Adrenal gland (tissue), 9 donors: ENCODE measurements at regions not wholly inside any gene's neighbourhood (a gene's known extent, or its start where the extent isn't known, plus 50 kb on each side); places are given as distances from the start of the nearest gene placed in this dataset.

Source experiments
- DNase-seq, 7 donors: peaks; one replicate each; pipeline ENCODE4 v3.0.0-alpha.2; 2019 to 2020
- H3K27ac ChIP-seq, 5 donors: fragments of 200-600 bp; sonication (generic) in 4 of 5; 1 replicate in 3 of 5; 2 replicates in 2 of 5; pipeline versions ENCODE4 v1.5.1 to v1.8.0; 2016 to 2020; ENCODE audit warnings: mild to moderate bottlenecking in 1 of 5
- H3K27me3 ChIP-seq: fragments of 200-600 bp; 2 replicates; pipeline ENCODE4 v1.8.0; 2021
- H3K36me3 ChIP-seq, 2 donors: fragments of 200-600 bp; replicated peaks in 1 of 2; 1 replicate in 1 of 2; 2 replicates in 1 of 2; pipeline versions ENCODE4 v1.5.1 to v1.8.0; 2018 to 2022
- H3K4me1 ChIP-seq, 2 donors: fragments of 200-600 bp; replicated peaks in 1 of 2; 1 replicate in 1 of 2; 2 replicates in 1 of 2; pipeline versions ENCODE4 v1.5.1 to v1.8.0; 2018 to 2021
- H3K4me3 ChIP-seq, 4 donors: fragments of 200-600 bp; sonication (generic) in 3 of 4; one replicate each; pipeline ENCODE4 v1.5.1; 2016 to 2018
- H3K9me3 ChIP-seq, 3 donors: fragments of 200-600 bp; sonication (generic) in 1 of 3; replicated peaks in 1 of 3; 1 replicate in 2 of 3; 2 replicates in 1 of 3; pipeline versions ENCODE4 v1.5.1 to v1.8.0; 2016 to 2021
- CTCF ChIP-seq, 6 experiments: fragments of 450-650 bp in 4 of 6; fragments of 200-600 bp in 2 of 6; sonication (generic) in 1 of 6; IDR thresholded peaks; 1 replicate in 5 of 6; 2 replicates in 1 of 6; pipeline versions ENCODE4 v1.5.1 to v1.8.0; 2016 to 2021; ENCODE audit warnings: antibody characterized with exemption in 6 of 6, mild to moderate bottlenecking in 2 of 6, moderate library complexity in 1 of 6
- POLR2A ChIP-seq, 2 donors: fragments of 450-650 bp; IDR thresholded peaks; one replicate each; pipeline ENCODE4 v1.6.1; 2017; ENCODE audit warnings: antibody characterized with exemption in 2 of 2, mild to moderate bottlenecking in 2 of 2, moderate library complexity in 1 of 2
- WGBS, 4 donors: extraction: QIAGEN DNeasy Blood & Tissue Kit in 2 of 4; methylation state at CpG; one replicate each; pipeline versions ENCODE4 v1.1.5 to v1.1.7; 2013 to 2017; 5-methylcytosine and 5-hydroxymethylcytosine counted together
- intact Hi-C, 2 donors: fragments of 100-400 bp; cut with DNase I; formaldehyde crosslinking; loops; one replicate each; pipeline versions ENCODE4 v1.14.1 to v1.15.0; 2022 to 2023
- donor health status: healthy with polysubstance abuse.
- donor health status: Bipolar disorder and iron deficiency.
- donor health status: DM: yes; HTN: yes; CAD: no.
- donor health status: DM: no; HTN: no; CAD: no.
- donor health status: DM: no; HTN: no; CAD: no.

- Histone ChIP-seq H3K4me3 (no peak overlapping the region), H3K27ac (no peak overlapping the region), H3K27me3 (no peaks in the 10 kb centered on the region), H3K4me1 (no peaks in the 10 kb centered on the region), H3K36me3 (no peaks in the 10 kb centered on the region), H3K9me3 (no peaks in the 10 kb centered on the region)
- DNase-seq: no peak
- TF ChIP-seq CTCF (IDR thresholded peaks at IDR 0.05) (no peak), POLR2A (IDR thresholded peaks at IDR 0.05) (no peak)
- intact Hi-C loops: no loop called here
- WGBS, 4 donors: 82 to 100% (median 84%) methylated on average over 3 of the region's 3 CpGs
Measured at GRCh38 chr3:154749514-154749913, 319.5 kb upstream of the GPR149 start.

- no peak overlapping the region for H3K27ac ChIP-seq
- intact Hi-C loops: no loop called here
- no peaks in the 10 kb centered on the region for H3K9me3 ChIP-seq
- no peak for DNase-seq
- no peaks in the 10 kb centered on the region for H3K27me3 ChIP-seq
- no peak overlapping the region for H3K4me3 ChIP-seq
- 26 to 54% (median 39%) methylated on average over 1 of the region's 1 CpG for WGBS, 4 donors
- no peaks in the 10 kb centered on the region for H3K36me3 ChIP-seq
- TF ChIP-seq POLR2A (IDR thresholded peaks at IDR 0.05) (no peak), CTCF (IDR thresholded peaks at IDR 0.05) (peak in 1 of 6 experiments; percentile 10)
- no peaks in the 10 kb centered on the region for H3K4me1 ChIP-seq
Measured at GRCh38 chr3:154745929-154746328, 315.9 kb upstream of the GPR149 start.

- Histone ChIP-seq H3K27me3 (no peaks in the 10 kb centered on the region), H3K9me3 (no peaks in the 10 kb centered on the region), H3K4me3 (no peak overlapping the region), H3K27ac (no peak overlapping the region), H3K36me3 (no peaks in the 10 kb centered on the region), H3K4me1 (no peaks in the 10 kb centered on the region)
- no peak for DNase-seq
- TF ChIP-seq POLR2A (IDR thresholded peaks at IDR 0.05) (no peak), CTCF (IDR thresholded peaks at IDR 0.05) (no peak)
- intact Hi-C loops: no loop called here
Measured at GRCh38 chr3:154745122-154745521, 315.1 kb upstream of the GPR149 start.

GRCh38 chr3:154743418-154743817 is 313.4 kb upstream of the GPR149 start:
- H3K4me3 ChIP-seq: no peak overlapping the region
- TF ChIP-seq CTCF (IDR thresholded peaks at IDR 0.05) (no peak), POLR2A (IDR thresholded peaks at IDR 0.05) (no peak)
- no peak for DNase-seq
- H3K4me1 ChIP-seq: no peaks in the 10 kb centered on the region
- H3K27me3 ChIP-seq: no peaks in the 10 kb centered on the region
- H3K27ac ChIP-seq: no peak overlapping the region
- no peaks in the 10 kb centered on the region for H3K36me3 ChIP-seq
- intact Hi-C loops: no loop called here
- no peaks in the 10 kb centered on the region for H3K9me3 ChIP-seq
